NCI-H1092 treated with DMSO at 0.1 percent for 48 hours (cell line): ENCODE measurements at regions not wholly inside any gene's neighbourhood (a gene's known extent, or its start where the extent isn't known, plus 50 kb on each side); places are given as distances from the start of the nearest gene placed in this dataset.
"Not testable (repeated sequence)": the region's sequence is repeated elsewhere in the genome, so short reads cannot be mapped to it uniquely, and the experiment has no call there.

Experiments
- DNase-seq: peaks from one replicate; lab custom pipeline; 2025; lab: John Stamatoyannopoulos, UW

DNA sequence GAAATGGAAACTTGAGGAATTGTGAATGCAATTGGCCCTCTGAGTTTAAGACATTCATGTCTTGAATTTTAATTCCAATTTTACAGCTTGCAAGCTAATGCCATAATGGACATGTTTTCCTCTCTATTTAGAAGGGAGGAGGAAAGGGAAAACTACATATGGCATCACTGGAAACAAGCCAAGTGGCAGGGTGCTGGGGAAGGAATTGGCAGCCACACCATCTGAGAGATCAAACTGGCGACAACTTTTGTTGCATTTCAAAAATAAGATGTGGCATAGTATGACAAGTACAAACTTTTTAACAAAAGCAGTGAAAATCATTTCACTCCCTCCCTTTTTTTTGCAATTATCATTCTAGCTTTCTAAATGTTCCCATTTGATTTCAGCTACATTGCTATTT lies 615.6 kb downstream of the CENPC start:
- DNase-seq, result peak; percentile 84

DNA sequence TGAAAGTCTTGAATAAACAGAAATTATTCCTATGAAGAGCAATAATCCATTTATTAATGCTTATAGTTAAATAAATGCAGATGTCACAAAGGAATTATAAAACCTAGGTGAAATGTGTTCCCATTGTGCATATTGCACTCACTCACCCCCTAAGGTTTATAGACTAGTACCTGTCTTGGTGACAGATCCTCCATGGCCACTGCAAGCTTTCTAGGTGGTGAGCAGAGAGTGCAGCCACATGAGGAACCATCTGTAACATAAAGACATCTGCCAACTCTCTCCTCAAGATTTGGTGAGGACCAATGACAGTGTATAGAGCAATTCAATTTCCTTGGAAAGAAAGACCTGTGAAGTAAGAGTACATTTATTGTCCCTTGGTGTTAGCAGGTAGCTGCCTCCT lies 616.4 kb downstream of the CENPC start:
- DNase-seq, result not testable (repeated sequence)

DNA sequence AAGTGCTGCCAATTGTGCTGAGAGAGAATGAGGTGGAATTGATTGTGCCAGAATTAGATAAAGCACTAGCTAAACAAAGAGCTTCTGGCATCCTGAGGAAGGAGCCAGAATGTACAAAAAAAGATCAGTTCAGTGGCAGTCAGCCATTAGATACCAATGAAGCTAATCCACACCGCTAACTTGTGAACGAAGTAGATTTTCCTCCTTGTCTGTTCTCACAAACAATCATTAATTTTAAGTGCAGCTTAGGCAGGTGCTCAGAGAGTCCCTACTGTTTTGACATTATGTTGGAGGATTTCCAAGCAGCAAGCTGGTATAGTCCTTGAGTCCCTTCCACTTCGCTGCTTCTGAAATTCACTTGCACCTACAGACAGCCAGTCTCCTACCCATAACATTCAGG lies 617.4 kb downstream of the CENPC start:
- peak; percentile 96 for DNase-seq

DNA sequence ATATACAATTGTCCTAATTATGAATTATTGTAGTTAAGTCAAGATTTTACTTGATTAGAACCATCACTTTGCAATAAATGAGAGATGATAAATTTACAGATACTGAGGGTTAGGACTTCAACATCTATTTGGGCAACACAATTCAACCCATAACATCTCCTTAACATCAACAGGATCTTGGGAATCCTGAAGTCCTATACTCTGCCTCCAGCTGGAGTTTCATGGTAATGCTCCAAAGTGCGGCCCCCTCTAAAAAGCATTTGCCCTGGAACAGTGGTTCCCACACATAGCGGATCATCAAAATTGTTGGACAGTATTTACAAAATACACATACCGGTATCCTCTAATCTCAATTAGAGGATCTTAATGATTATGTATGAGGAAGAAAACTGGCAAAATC lies 618.6 kb downstream of the CENPC start:
- no peak for DNase-seq

DNA sequence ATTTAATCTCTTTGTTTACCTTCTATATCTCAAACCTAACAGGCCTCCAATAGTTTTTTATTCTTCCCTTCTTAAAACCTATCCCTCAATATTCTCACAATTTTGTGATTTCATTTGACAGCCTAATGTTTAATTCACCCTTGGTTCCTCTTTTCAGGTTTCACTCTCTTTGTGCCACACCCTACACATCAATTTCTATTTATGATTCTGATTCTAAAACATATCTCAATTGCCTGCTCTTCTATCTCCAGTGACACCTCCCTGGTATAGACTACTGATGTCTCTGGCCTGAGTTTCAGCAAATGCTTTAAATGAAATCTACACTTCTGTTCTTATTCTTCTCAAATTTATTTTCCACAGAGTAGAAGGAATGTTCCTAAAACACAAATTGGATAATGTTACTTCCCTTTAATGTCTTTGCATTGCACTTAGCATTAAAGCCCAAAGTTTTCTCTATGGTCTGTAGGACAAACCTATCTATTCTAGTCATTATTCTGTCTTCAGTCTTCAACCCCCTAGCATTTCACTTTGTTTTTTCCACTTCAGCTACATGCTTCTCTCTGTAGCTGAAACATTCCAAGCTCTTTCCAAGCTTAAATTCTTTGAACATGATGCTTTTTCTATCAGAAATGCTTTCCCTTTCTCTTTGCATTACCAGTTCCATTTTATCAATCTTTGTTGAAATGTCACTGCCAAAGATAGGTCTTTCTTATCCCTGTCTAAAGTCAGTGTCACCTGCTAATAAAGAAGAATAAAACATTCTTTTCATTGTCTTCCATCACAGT lies 622.0 kb downstream of the CENPC start:
- no peak for DNase-seq

DNA sequence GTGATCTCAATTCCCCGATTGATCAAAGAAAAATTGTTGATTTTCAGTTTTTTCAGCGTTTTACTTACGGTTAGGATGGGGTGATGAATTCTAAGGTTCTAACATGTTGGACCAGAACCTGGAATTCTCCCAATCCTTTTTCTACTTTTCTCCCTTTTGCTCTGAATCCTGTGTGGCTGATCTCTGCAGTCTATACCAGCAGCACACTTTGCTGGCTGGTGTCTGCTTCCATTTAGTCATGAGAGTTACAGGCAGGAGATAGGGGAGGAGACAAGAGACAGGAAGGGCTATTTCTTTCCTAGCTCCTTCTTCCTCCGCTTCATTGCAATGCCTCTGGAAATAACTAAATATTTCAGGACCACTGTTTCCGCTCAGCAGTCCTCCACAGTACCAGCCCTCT lies 623.9 kb downstream of the CENPC start:
- no peak for DNase-seq

DNA sequence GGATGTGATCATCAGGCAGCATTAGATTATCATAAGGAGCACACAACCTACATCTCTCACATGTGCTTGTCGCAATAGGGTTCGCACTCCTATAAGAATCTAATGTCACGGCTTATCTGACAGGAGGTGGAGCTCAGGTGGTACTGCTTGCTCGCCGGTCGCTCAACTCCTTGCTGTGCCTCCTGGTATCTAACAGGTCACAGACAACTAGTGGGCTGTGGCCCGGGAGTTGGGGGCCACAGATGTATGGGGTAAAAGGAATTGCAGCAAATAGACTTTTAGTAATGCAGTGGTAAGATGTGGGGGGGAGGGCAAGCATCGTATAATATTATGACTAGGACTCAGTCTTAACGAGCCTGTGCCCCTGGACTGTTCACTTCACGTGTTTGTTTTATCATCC lies 624.8 kb downstream of the CENPC start:
- DNase-seq, result no peak

DNA sequence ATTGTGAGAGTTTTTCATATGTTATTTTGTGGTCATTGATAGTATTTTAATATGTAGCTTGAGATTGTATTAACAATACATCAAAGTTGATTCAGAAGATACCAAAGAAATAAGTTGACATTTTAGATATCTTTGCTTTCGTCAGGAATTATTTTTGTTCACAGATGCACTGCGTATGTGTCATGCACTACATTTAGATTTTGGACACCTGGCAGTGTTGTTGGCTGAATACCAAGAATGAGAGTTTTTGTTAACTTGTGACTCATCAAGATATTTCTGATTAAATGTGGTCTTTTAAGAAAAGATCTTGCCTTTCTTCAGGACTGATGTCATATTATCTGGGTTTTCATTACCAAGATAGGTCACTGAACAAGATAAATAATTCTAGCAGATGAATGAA lies 633.4 kb downstream of the CENPC start:
- no peak for DNase-seq

DNA sequence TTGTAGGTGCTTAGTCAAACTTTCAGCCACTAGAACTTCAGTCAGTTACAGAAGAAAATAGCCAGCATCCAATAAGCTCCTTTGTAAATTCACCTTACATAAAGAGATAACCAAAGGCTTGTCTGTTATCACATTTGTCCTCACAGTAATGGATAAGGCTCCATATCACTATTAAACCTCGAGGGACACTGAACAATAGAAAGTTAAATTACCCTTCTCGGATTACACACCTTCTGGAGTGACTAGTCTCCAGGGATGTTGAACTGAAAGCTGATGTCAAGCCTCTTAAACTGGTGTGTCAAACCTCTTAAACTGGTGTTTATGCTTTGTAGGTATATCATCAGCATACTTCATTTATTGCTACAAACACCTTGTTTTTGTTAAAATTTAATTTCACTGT lies 639.0 kb downstream of the CENPC start:
- DNase-seq, result peak; percentile 86

DNA sequence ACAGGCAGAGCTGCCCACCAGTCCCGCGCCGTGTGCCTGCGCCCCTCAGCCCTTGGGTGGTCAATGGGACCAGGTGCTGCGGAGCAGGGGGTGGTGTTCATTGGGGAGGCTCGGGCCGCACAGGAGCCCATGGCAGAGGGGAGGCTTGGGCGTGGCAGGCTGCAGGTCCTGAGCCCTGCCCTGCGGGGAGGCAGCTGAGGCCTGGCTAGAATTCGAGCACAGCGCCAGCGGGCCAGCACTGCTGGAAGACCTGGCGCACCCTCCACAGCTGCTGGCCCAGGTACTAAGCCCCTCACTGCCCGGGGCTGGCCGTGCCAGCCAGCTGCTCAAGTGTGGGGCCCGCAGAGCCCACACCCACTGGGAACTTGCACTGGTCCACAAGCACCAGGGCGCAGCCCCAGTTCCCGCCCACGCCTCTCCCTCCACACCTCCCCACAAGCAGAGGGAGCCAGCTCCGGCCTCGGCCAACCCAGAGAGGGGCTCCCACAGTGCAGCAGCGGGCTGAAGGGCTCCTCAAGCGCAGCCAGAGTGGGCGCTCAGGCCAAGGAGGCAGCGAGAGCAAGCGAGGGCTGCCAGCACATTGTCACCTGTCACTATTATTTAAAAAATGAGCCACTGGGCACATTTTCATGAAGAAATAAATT lies 645.8 kb downstream of the CENPC start:
- DNase-seq, result no peak

DNA sequence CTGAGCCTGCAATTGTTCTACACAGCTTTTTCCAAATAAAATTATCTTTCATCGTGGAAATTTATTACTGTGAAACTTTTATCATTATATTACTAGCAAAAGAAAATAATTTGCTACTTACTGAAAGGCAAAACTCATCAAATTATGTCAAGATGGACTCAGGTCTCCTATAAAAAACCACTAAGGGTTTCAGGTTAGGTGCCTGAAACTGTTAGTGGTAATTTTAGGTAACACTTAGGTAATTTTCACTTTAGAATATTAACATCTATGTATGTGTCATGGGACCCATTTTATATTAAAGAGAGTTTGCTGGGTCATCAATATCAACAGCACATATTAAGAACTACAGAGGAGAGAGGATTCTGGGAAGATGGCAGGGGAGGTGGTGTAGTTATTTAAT lies 651.5 kb downstream of the CENPC start:
- DNase-seq, result no peak

DNA sequence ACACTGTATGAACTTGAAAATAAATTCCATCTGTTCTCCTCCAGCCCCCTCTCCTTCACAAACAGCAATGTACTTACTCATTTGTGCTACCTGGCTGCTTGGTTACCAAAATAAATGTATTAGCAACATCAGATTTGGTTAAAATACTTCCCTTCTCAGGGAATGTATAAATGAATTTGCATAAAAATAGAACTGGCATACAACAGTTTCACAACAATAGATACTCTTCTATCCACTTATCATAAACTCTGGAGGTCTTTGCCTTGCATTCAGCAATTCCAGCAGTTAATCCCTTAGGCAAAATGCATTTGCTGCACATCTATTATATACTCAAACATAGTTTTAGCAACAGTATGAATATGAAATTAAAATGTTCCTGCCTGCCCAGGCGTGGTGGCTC lies 658.2 kb downstream of the CENPC start:
- DNase-seq, result no peak

DNA sequence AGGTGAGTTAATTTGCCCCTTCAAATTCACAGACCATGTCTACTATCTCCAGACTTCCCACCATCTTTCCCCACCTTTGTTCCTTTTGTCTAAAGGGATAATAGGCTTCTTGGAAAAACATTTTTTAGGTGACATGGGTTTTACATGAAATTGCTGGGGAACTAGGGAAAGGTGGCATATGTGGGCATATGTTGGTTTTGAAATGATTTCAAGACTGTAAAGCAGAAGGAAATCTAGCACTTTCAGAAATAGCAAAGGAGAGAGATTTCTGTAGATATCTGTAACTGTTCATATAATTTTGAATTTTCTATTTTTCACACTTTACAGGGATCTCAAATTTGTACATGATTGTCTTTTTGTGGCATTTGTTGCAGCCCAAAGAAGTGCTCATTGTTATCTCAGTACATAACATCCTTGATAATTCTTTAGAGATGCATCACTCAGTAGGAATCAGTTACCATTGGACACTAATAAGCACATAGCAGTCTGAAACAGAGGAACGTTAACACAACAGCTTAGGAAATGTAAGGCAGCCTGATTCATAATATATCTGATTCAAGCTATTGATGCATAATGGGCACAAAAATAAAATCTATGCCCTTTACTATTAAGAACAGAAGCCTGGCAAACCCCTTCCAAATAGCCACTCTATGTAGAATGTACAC lies 659.7 kb downstream of the CENPC start:
- no peak for DNase-seq

DNA sequence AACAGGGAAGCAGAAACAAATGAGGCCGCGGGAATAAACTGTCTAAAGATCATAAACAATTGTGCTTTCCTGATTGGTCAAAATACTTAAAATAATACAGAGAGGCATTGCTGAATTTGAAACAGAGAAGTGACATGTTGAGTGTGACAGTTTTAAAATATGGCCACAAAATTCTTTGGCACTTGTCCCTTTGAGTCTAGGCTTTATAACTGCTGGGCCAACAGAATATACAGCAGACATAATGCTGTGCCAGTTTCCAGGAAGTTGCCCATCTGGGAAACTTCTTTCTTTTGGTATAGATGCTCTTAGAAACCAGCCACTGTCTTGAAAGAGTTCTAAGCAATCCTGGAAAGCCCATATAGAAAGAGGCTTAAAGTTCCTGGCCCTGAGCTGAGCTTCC lies 668.4 kb downstream of the CENPC start:
- no peak for DNase-seq

DNA sequence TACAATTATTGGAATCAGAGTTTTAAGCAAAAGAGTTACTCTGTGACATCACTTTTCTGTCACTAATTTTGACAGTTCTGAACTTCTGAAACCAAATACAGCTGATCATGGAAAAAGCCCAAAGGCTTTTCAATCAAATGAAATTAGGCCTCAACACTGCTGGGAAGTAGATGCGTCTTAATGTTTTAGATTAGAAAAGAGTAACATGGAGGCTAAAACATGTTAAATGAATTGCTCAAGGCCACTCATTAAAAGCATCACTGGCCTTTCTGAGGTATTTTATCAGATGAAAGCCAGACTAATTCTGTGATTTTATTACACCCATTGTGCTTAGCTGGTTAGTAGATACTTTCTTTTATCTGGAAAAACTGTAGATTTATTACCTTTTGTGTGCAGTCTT lies 672.6 kb downstream of the CENPC start:
- DNase-seq, result no peak

DNA sequence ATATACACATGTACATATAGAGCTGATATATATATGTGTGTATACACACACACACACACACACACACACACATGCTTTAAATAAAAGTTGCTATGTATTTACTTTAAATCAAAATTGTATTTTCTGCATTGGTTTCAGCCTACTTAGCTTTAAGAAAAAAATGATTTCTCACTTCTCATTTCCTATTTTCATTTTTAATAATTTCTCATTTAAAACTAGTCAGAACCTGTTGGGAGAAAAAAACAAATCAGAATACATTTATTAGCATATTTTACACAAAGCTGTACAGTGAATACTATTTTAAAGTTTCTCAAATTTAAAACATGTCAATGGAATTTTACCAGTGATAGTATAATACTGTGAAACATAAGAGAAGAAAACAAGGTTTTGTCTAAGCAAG lies 681.8 kb downstream of the CENPC start:
- no peak for DNase-seq

DNA sequence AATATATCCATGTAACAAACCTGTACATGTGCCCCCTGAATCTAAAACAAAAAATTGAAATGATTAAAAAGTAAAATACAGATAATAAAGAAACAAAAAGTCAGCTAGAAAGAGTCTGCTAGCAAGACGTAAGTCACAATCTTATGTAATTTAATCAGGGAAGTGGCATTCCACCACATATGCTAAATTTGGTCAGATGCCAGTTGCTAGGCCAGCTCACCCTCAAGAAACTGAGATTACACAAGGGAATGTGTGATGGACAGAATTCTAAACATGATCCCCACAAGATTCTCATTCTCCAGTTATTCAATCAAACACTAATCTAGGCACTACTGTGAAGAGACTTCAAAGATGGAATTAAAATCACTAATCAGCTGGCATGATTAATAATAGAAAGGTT lies 689.3 kb downstream of the CENPC start:
- no peak for DNase-seq

DNA sequence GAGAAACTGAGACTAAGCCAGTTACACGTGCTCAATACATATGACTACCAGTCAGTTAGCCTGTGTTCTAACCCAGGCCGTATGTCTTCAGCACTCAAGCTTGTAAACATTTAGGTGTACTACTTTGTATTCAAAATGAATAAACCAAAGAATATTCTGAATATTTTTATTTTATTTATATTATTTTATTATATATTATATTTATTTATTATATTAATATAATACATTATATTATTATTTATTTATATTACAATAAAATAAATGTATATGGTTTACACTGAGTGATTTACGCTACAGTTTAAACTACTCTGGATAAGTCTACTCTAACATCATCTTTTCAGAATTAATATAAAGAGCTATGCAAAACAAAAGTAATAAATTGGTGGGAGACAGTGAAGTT lies 691.5 kb downstream of the CENPC start:
- no peak for DNase-seq

DNA sequence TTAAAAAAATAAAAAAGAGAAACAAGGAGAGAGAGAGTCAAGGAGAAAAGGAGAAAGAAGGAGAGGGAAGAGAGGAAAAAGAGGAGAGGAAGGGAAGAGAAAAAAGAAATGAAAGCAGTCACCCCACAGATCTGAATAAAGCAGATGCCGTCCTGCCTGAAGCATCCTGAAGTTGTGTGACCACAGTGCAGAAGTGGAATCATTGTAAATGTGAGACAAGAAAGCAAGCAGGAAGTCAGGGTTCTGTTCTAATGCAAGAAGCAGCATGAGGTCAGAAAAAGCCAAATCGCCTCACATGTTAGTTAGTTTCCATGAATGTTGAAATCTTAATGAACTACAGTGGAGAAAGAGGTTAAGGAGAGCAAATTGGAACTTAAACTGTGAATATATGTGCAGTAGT lies 692.5 kb downstream of the CENPC start:
- DNase-seq, result no peak

DNA sequence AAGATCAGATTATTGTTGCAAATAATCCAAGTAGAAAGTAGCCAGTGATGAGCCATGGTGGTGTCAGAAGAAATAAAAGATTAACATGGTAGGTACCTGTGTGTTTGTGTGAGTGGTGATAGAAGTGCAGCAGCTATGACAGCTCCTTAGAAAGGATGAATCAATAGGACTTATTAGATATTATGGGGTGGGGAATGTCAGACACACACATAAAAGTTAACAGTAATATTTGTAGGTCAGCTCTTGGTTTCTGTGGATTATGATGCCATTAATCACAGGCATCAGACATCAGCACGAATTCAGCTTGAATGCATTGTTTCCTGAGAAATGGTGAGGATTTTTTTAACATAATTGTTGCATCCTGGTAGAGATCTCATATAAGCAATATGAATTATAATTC lies 695.7 kb downstream of the CENPC start:
- DNase-seq, result no peak

DNA sequence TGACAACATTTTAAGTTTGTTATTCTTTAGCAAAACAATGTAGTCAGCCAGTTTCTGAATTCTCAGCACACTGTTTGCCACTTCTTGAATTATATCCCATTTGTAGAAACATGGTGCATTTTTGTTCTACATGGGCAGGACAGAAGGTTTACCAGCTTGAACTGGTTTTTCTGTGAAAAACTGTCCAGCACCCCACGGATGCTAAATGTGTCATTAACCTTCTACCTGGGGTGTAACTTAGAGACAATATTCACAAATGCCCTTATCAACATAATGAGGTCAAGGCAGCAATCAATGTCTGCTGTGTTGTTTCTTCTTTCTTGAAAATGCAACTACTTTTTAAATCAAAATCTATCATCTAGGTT lies 702.6 kb downstream of the CENPC start:
- no peak for DNase-seq

DNA sequence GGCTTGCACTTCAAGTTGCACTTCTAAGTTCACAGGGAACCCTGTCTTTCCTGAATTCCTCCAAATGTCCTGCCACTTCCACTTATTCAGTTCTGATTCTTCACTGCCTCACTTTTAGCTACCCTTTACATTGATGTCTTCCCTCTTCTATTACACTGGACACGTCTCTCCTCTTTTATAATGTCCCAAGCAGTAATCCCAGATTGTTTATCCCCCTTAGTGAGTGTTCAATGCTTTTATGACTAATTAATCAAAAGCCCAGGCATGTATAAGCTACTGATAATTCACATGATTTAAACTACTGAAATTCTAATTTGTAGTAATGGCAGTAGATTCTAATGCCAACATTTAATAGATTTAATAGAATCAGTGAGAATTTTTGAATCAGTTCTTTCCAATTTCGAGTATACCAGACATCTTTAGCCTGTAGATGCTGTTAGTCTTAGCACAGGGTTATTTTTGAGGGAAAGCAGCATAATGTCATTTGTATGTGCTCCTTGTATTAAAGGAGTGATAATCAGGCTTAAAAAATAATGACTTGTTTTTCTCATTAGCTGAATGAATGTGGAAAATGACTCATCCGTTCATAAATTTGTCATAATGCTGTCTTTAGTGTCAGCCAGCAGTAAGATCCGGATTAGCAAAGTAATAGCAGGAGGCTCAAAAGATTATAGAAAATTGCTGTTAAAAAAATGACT lies 703.1 kb downstream of the CENPC start:
- DNase-seq, result no peak

DNA sequence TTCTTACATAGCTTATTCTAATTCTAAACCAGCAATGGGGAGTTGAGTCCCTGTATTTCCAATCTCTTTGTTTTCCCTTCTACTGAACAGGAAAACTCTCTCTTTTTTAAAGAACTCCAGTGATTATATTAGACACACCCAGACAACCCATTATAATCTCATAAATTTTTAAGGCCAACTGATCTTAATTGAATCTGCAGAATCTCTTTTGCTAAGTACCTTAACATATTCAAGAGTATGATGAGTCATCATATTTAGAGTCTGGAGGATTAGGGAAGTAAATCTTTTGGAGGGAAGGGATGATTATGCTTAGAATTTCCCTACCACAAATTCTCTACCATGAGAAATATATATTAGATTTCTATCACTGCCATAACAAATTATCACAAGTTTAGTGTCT lies 705.1 kb downstream of the CENPC start:
- no peak for DNase-seq
